GM23338 (cell line): ENCODE measurements at regions not wholly inside any gene's neighbourhood (a gene's known extent, or its start where the extent isn't known, plus 50 kb on each side); places are given as distances from the start of the nearest gene placed in this dataset.

Source experiments
- ATAC-seq: fragments of 200-7000 bp; cut with Tn5 transposase; 3 replicates; pipeline ENCODE4 v1.9.1; 2020
- DNase-seq: peaks from one replicate; pipeline ENCODE4 v3.0.0-alpha.2; 2015; ENCODE audit warnings: low spot score
- H2AFZ ChIP-seq: fragments of 200-600 bp; sonication (generic); 2 replicates; pipeline ENCODE4 v1.8.0; 2016; ENCODE audit warnings: antibody characterized with exemption, mild to moderate bottlenecking, moderate library complexity
- H3F3A ChIP-seq: fragments of 200-600 bp; sonication (generic); replicated peaks from 2 replicates; pipeline ENCODE4 v1.8.0; 2017; ENCODE audit warnings: antibody characterized with exemption, mixed run types, low read depth
- H3K27ac ChIP-seq: fragments of 200-600 bp; sonication (generic); 2 replicates; pipeline ENCODE4 v1.6.1; 2016; ENCODE audit warnings: low read depth
- H3K27me3 ChIP-seq: fragments of 200-600 bp; sonication (generic); 2 replicates; pipeline ENCODE4 v1.8.0; 2016; ENCODE audit warnings: mild to moderate bottlenecking, mixed run types, moderate library complexity; ENCODE audit not compliant: insufficient read depth
- H3K36me3 ChIP-seq: fragments of 200-600 bp; sonication (generic); 2 replicates; pipeline ENCODE4 v1.8.0; 2016; ENCODE audit warnings: mild to moderate bottlenecking; ENCODE audit not compliant: insufficient read depth
- H3K4me1 ChIP-seq: fragments of 200-600 bp; sonication (generic); 2 replicates; pipeline ENCODE4 v1.8.0; 2016; ENCODE audit warnings: mild to moderate bottlenecking, moderate library complexity; ENCODE audit not compliant: insufficient read depth
- H3K4me2 ChIP-seq: fragments of 200-600 bp; sonication (generic); 2 replicates; pipeline ENCODE4 v1.7.1; 2017; ENCODE audit warnings: mixed run types
- H3K4me3 ChIP-seq: fragments of 200-600 bp; sonication (generic); 2 replicates; pipeline ENCODE4 v1.6.1; 2016; ENCODE audit warnings: mixed run types
- H3K79me2 ChIP-seq: fragments of 200-600 bp; sonication (generic); replicated peaks from 2 replicates; pipeline ENCODE4 v1.8.0; 2017; ENCODE audit warnings: mild to moderate bottlenecking; ENCODE audit not compliant: insufficient read depth
- H3K9me2 ChIP-seq: fragments of 200-600 bp; sonication (generic); 2 replicates; pipeline ENCODE4 v1.8.0; 2017; ENCODE audit not compliant: insufficient read depth
- H4K20me1 ChIP-seq: fragments of 200-600 bp; sonication (generic); replicated peaks from 2 replicates; pipeline ENCODE4 v1.8.0; 2017; ENCODE audit warnings: mild to moderate bottlenecking; ENCODE audit not compliant: insufficient read depth
- H3K27ac Mint-ChIP-seq: 2 replicates; pipeline ENCODE4 v1.8.0; 2020; ENCODE audit warnings: inconsistent platforms, mild to moderate bottlenecking, moderate library complexity, mixed read lengths
- H3K27me3 Mint-ChIP-seq: 3 replicates; pipeline ENCODE4 v1.8.0; 2022; ENCODE audit warnings: low read depth, mild to moderate bottlenecking, moderate library complexity, mixed read lengths, inconsistent platforms; ENCODE audit not compliant: insufficient read depth, poor library complexity
- H3K36me3 Mint-ChIP-seq: 3 replicates; pipeline ENCODE4 v1.8.0; 2021; ENCODE audit warnings: low read depth, mild to moderate bottlenecking, inconsistent platforms, moderate library complexity, mixed read lengths
- H3K4me1 Mint-ChIP-seq: 3 replicates; pipeline ENCODE4 v1.8.0; 2020; ENCODE audit warnings: mild to moderate bottlenecking, inconsistent platforms, mixed read lengths
- H3K4me3 Mint-ChIP-seq: 3 replicates; pipeline ENCODE4 v1.8.0; 2021; ENCODE audit warnings: moderate library complexity, mild to moderate bottlenecking, inconsistent platforms, mixed read lengths
- H3K9me3 Mint-ChIP-seq: 3 replicates; pipeline ENCODE4 v1.8.0; 2020; ENCODE audit warnings: moderate library complexity, mild to moderate bottlenecking, inconsistent platforms, mixed read lengths
- CREB1 ChIP-seq: fragments of 250-450 bp; sonication (Bioruptor Pico); IDR thresholded peaks from 2 replicates; pipeline ENCODE4 v1.5.0; 2020; ENCODE audit warnings: low read depth, mild to moderate bottlenecking, moderate library complexity
- EZH2 ChIP-seq: fragments of 200-600 bp; sonication (generic); IDR thresholded peaks from one replicate; pipeline ENCODE4 v1.8.0; 2017; ENCODE audit warnings: antibody characterized with exemption, mild to moderate bottlenecking, low read depth; ENCODE audit not compliant: unreplicated experiment
- EZH2phosphoT487 ChIP-seq: fragments of 200-600 bp; sonication (generic); IDR thresholded peaks from one replicate; pipeline ENCODE4 v1.8.1; 2018; ENCODE audit warnings: antibody characterized with exemption; ENCODE audit not compliant: unreplicated experiment
- JUNB ChIP-seq: IDR thresholded peaks from one replicate; pipeline ENCODE4 v1.6.1; 2016; ENCODE audit warnings: antibody characterized with exemption; ENCODE audit not compliant: unreplicated experiment
- NANOG ChIP-seq: IDR thresholded peaks from 2 replicates; pipeline ENCODE4 v1.6.1; 2016; ENCODE audit warnings: antibody characterized with exemption, borderline replicate concordance
- ZNF114 ChIP-seq: fragments of 250-450 bp; sonication (Bioruptor Pico); IDR thresholded peaks from 2 replicates; pipeline ENCODE4 v1.5.0; 2020; ENCODE audit warnings: mild to moderate bottlenecking, moderate library complexity
- ZNF331 ChIP-seq: fragments of 250-450 bp; sonication (Bioruptor Pico); IDR thresholded peaks from 2 replicates; pipeline ENCODE4 v1.5.0; 2020; ENCODE audit warnings: low read depth, mild to moderate bottlenecking, moderate library complexity
- TF ChIP-seq, protein P1 (sequence below), 2 experiments: fragments of 200-600 bp in 1 of 2; sonication (generic) in 1 of 2; conservative IDR thresholded peaks; 2 replicates each; pipeline versions ENCODE4 v1.5.1 to v1.6.1; 2016 to 2017; ENCODE audit warnings: antibody characterized with exemption in 2 of 2, low read depth in 2 of 2, mild to moderate bottlenecking in 2 of 2, moderate library complexity in 1 of 2
- TF ChIP-seq, protein P2 (sequence below): IDR thresholded peaks from one replicate; pipeline ENCODE4 v1.6.1; 2018; ENCODE audit warnings: antibody characterized with exemption; ENCODE audit not compliant: unreplicated experiment

GRCh38 chr18:72378016-72378415 lies 166.1 kb downstream of the CBLN2 start:
- TF ChIP-seq ZNF114 (no peak), CREB1 (CRISPR knock-in tag) (no peak), JUNB (no peak), NANOG (no peak), ZNF331 (CRISPR knock-in tag) (no peak)
- TF ChIP-seq, protein P1, sequence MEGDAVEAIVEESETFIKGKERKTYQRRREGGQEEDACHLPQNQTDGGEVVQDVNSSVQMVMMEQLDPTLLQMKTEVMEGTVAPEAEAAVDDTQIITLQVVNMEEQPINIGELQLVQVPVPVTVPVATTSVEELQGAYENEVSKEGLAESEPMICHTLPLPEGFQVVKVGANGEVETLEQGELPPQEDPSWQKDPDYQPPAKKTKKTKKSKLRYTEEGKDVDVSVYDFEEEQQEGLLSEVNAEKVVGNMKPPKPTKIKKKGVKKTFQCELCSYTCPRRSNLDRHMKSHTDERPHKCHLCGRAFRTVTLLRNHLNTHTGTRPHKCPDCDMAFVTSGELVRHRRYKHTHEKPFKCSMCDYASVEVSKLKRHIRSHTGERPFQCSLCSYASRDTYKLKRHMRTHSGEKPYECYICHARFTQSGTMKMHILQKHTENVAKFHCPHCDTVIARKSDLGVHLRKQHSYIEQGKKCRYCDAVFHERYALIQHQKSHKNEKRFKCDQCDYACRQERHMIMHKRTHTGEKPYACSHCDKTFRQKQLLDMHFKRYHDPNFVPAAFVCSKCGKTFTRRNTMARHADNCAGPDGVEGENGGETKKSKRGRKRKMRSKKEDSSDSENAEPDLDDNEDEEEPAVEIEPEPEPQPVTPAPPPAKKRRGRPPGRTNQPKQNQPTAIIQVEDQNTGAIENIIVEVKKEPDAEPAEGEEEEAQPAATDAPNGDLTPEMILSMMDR (conservative IDR thresholded peaks at IDR 0.05; ENCODE audit: low read depth in 2 of 2) = no peak
- no peaks in the 10 kb centered on the region for H3K27me3 ChIP-seq
- peaks cover 13% of the 10 kb centered on the region for H3K36me3 ChIP-seq
- no peak overlapping the region for H2AFZ ChIP-seq
- no peak overlapping the region for H3K4me2 ChIP-seq
- H3K27ac Mint-ChIP-seq = no peak overlapping the region
- no peak overlapping the region for H3K4me3 ChIP-seq
- no peaks in the 10 kb centered on the region for H3F3A ChIP-seq
- H3K27me3 Mint-ChIP-seq = peaks cover 4% of the 10 kb centered on the region
- no peak for ATAC-seq
- no peak overlapping the region for H3K27ac ChIP-seq
- no peak for DNase-seq
- no peaks in the 10 kb centered on the region for H3K9me2 ChIP-seq
- peaks cover 13% of the 10 kb centered on the region for H3K36me3 Mint-ChIP-seq
- H3K79me2 ChIP-seq = no peaks in the 10 kb centered on the region
- no peaks in the 10 kb centered on the region for H4K20me1 ChIP-seq
- peaks cover 80% of the 10 kb centered on the region for H3K9me3 Mint-ChIP-seq
- no peaks in the 10 kb centered on the region for H3K4me1 ChIP-seq
- H3K4me1 Mint-ChIP-seq = no peaks in the 10 kb centered on the region
- no peak overlapping the region for H3K4me3 Mint-ChIP-seq

DNA sequence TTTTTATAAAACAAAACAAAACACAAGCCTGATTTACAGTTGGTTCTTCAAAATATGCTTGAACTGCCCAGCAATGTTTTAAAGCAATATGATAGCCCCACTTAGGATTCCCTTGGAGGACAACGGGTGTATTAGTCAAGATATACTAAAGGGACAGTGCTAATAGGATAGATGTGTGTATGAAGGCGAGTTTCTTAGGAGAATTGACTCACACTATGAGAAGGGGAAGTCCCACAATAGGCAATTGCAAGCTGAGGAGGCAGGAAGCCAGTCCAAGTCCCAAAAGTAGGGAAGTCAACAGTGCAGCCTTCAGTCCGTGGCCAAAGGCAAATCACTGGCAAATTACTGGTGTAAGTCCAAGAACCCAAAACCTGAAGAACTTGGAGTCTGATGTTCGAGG lies 167.9 kb downstream of the CBLN2 start:
- DNase-seq (no peak), ATAC-seq (no peak)
- no peak overlapping the region for H3K4me3 ChIP-seq
- H3K27ac Mint-ChIP-seq = no peak overlapping the region
- H3K36me3 Mint-ChIP-seq = peaks cover 13% of the 10 kb centered on the region
- H2AFZ ChIP-seq = no peak overlapping the region
- H3K27me3 ChIP-seq = no peaks in the 10 kb centered on the region
- no peaks in the 10 kb centered on the region for H3F3A ChIP-seq
- H3K4me1 ChIP-seq = no peaks in the 10 kb centered on the region
- H4K20me1 ChIP-seq = no peaks in the 10 kb centered on the region
- H3K27me3 Mint-ChIP-seq = peaks cover 5% of the 10 kb centered on the region
- peaks cover 87% of the 10 kb centered on the region for H3K9me3 Mint-ChIP-seq
- no peak overlapping the region for H3K27ac ChIP-seq
- no peaks in the 10 kb centered on the region for H3K79me2 ChIP-seq
- H3K4me1 Mint-ChIP-seq = no peaks in the 10 kb centered on the region
- no peak overlapping the region for H3K4me3 Mint-ChIP-seq
- H3K36me3 ChIP-seq = peaks cover 9% of the 10 kb centered on the region
- H3K4me2 ChIP-seq = no peak overlapping the region
- no peaks in the 10 kb centered on the region for H3K9me2 ChIP-seq
- TF ChIP-seq, protein P2, sequence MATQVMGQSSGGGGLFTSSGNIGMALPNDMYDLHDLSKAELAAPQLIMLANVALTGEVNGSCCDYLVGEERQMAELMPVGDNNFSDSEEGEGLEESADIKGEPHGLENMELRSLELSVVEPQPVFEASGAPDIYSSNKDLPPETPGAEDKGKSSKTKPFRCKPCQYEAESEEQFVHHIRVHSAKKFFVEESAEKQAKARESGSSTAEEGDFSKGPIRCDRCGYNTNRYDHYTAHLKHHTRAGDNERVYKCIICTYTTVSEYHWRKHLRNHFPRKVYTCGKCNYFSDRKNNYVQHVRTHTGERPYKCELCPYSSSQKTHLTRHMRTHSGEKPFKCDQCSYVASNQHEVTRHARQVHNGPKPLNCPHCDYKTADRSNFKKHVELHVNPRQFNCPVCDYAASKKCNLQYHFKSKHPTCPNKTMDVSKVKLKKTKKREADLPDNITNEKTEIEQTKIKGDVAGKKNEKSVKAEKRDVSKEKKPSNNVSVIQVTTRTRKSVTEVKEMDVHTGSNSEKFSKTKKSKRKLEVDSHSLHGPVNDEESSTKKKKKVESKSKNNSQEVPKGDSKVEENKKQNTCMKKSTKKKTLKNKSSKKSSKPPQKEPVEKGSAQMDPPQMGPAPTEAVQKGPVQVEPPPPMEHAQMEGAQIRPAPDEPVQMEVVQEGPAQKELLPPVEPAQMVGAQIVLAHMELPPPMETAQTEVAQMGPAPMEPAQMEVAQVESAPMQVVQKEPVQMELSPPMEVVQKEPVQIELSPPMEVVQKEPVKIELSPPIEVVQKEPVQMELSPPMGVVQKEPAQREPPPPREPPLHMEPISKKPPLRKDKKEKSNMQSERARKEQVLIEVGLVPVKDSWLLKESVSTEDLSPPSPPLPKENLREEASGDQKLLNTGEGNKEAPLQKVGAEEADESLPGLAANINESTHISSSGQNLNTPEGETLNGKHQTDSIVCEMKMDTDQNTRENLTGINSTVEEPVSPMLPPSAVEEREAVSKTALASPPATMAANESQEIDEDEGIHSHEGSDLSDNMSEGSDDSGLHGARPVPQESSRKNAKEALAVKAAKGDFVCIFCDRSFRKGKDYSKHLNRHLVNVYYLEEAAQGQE = no peak
- TF ChIP-seq, protein P1 (conservative IDR thresholded peaks at IDR 0.05; ENCODE audit: low read depth in 2 of 2) = no peak
- TF ChIP-seq ZNF331 (CRISPR knock-in tag) (no peak), EZH2phosphoT487 (no peak), EZH2 (no peak), JUNB (no peak)
